NCI-H1092 (cell line): ENCODE measurements at regions not wholly inside any gene's neighbourhood (a gene's known extent, or its start where the extent isn't known, plus 50 kb on each side); places are given as distances from the start of the nearest gene placed in this dataset.
"Not testable (repeated sequence)": the region's sequence is repeated elsewhere in the genome, so short reads cannot be mapped to it uniquely, and the experiment has no call there.

Experiments
- DNase-seq: peaks from one replicate; lab custom pipeline; 2025; lab: John Stamatoyannopoulos, UW

DNA sequence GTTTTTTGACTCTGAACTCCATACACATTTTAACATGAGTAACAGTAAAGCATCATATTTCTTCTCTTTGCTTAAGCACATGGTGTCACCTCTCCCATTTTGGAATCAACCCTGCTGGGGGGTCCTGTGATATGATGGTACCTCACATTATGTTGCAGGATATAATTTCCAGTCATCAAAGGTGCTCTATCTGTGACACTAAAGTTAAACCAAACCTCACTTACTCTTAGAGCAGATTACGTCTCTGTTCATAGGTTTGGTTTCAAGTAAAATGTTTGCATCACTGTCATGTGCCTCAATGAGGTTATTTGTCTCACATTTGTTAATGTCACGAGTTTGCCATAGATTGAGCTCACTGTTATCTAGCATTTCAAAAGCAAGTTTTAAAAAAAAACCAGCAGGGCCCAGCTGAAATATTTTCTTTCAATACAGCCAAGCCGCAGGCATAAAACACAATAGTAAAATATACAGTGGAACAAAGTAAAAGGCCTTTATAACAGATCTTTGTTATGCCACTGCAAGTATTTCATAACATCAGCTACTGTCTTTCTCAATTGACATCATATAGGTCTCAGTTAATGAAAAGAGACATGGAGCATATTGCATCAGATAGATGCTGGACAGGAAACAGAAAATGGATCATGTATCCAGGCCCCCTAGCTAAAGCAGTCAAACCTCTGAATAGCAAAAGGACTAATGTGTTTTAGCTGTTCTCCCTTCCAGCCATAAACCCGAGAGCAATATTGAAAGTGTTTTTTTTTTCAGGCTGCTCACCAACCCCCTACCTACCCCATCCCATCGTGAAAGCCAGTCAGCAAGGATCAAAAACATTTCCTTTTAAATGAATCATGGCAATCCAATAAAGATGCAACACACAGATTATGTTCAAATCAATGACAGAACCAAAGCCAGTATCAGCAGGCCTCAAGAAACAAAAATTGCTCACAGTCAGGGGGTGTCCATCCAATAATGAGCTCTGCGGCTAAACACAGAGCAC lies 182.1 kb upstream of the ITGA1 start:
- no peak for DNase-seq

GRCh38 chr5:52607227-52607824 lies 180.4 kb upstream of the ITGA1 start:
- DNase-seq = no peak

DNA sequence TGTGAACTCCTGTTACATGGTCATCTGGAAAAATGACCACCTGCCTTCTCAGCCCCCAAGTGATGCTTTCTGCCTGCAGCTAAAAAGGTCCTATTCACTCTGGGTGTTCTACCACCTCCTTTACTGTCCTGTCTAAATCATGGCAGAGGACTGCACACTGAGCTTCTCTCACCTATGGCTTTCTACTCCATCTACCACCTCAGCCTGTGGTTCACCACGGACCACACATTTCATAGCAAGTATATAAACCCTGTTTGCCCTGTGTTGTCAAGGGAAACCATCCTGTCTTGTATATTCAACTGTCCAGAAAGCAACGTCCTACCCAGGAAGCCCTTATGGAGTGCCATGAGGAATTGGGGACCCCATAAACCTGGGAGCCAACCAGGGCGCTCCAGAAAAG lies 167.4 kb upstream of the ITGA1 start:
- DNase-seq = no peak

GRCh38 chr5:52623291-52623690 lies 164.4 kb upstream of the ITGA1 start:
- DNase-seq = no peak

GRCh38 chr5:52624291-52624690 lies 163.4 kb upstream of the ITGA1 start:
- DNase-seq = no peak

- no peak for DNase-seq
Measured at GRCh38 chr5:52626312-52626711, 161.4 kb upstream of the ITGA1 start.

DNA sequence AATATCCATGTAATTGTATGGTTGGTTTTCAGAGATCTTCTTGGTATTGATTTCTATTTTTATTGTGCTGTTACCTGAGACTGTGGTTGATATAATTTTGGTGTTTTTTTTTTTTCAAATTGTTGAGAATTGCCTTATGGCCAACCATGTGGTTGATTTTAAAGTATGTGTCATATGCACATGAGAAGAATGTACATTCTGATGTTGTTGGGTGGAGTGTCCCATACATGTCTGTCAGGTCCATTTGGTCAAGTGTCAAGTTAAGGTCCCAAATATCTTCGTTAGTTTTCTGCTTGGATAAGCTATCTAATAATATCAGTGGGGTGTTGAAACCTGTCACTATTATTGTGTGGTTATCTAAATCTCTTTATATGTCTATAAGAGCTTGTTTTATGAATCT lies 160.0 kb upstream of the ITGA1 start:
- no peak for DNase-seq

GRCh38 chr5:52632281-52632680 lies 155.4 kb upstream of the ITGA1 start:
- no peak for DNase-seq

DNA sequence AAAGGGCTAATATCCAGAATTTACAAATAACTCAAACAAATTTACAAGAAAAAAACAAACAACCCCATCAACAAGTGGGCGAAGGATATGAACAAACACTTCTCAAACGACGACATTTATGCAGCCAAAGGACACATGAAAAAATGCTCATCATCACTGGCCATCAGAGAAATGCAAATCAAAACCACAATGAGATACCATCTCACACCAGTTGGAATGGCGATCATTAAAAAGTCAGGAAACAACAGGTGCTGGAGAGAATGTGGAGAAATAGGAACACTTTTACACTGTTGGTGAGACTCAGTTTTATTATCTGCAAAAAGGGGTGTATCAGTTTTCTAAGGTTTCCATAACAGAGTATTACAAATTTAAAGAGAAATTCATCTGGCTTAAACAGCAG lies 153.5 kb upstream of the ITGA1 start:
- DNase-seq = not testable (repeated sequence)

DNA sequence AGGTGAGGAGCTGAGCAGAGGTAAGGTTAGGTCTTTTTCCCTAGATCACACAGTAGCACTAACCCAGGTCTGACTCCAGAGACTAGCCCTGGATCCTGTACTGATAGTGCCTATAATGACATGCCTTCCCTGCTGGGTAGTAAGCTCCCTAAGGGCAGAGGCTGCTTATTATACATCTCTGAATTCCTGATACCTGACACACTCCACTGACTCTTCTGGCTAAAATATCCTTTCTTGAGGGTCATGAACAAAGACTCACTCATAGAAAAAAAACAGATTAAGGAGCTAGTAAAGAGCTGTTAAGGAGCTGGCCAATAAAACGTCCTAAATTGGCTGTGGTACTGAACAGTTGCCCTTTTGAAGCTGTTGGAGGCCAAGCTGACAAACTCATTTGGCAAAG lies 149.0 kb upstream of the ITGA1 start:
- DNase-seq = no peak

- DNase-seq = no peak
Measured at GRCh38 chr5:52648726-52649125, 139.0 kb upstream of the ITGA1 start.

DNA sequence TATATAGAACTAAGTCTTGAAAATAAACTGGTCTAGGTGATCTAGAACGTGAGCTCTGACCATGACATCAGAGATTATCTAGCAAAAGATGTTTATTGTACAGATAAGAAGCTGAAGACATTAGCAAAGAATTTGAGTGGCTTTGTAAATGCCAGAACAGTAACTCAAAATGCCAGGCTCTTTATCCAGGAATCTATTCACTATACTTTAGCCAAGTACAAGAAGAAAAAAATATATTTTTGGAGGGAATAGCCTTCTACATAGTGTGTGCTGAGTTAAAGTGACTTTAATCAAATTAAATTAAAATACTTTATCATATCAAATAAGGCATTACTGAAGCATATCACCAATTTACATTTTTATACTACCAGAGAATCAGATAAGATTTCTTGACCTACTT lies 132.6 kb upstream of the ITGA1 start:
- no peak for DNase-seq

GRCh38 chr5:52656569-52657246 lies 131.0 kb upstream of the ITGA1 start:
- no peak for DNase-seq

DNA sequence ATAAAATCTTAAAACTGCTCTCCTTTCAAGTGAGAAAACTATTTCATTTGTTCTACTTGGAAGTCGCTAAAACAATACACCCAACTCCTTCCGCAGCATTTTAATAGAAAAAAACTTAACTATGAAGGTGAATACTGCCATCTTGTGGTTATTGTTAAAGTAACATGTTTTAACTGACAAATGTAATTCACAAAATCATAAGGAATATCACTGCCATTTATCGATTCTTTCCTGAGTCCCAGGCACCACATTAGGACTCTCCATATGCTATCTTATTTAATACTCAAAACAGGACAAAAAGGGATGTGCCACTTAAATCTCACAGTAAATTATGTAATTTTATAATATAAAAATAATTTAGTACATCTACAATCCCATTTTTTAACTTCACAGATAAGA lies 130.5 kb upstream of the ITGA1 start:
- peak; percentile 14 for DNase-seq

- DNase-seq = no peak
Measured at GRCh38 chr5:52658246-52658645, 129.5 kb upstream of the ITGA1 start.

DNA sequence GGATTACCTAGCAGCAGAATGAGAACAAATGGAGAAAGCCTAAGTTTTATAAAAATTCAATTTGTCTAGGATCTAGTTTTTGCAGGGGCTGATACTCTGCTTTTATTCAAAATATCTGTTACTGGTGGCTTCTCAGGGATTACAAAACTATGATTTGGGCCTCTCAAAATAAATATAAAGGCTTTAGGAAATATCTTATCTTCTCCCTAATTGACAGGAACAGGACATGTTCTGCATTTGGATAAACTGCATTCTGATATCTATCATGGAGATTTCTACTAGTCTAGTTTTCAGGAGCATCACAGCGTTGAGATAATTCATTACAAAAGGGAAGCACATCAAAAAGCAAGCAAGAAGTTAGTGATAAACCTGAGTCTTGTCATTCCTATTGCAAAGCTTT lies 127.1 kb upstream of the ITGA1 start:
- no peak for DNase-seq

- DNase-seq = no peak
Measured at GRCh38 chr5:52661903-52662595, 125.7 kb upstream of the ITGA1 start.

DNA sequence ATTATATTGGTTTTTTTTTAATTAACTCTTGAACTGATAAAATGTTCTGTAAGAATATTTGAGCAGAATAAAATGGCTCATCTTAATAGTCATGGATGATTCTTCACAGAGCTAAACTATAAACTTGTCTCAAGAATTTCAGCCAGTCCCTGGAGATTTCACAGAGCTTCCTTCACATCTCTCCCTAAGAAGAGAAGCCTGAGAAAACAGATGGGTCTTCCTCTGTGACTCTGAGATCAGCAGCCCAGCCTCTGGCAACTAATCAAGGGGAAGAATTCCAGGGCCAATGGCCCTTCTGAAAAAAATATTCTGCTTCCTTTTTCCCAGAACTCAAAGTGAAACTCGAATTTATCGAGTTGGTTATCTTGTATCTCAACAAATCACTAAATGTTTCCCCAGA lies 122.2 kb upstream of the ITGA1 start:
- no peak for DNase-seq

DNA sequence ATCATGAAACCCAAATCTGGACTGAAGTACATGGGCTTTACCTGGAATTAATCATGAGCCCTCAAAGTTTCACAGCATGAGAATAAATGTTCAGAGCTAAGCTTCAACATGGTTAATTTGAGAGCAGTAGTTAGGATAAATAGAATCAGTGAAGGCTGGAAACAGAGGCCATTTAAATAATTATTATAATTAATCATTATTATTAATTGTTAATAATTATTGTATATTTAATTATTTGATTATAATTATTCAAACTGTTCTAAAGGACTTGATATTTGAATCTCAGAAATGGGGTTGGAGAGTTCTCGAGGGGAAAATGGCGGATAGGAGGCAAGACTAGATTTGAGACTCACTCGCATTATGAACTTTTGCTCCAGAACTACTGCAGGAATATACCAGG lies 119.6 kb upstream of the ITGA1 start:
- DNase-seq = no peak

GRCh38 chr5:52668544-52669185 lies 119.1 kb upstream of the ITGA1 start:
- no peak for DNase-seq

DNA sequence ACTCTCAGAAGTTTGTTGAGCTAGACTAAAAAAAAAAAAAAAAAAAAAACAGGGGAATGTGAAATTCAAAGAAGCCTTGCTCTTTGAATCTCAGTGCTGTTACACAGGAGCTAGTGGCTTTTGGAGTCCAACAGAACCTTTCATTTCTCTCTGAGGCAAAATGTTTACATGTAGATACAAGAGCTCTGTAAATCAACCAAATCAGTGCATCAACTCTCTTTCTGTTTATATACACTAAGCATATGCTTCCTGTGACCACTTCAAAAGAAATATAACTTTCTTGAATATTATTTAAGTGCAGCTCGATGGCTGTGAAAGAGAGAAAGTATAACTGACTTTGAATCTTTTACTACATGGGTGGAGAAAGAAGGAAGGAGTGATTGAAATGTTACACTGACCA lies 115.3 kb upstream of the ITGA1 start:
- no peak for DNase-seq

GRCh38 chr5:52673495-52673894 lies 114.2 kb upstream of the ITGA1 start:
- DNase-seq = no peak
